ENCODE measurements at regions not wholly inside any gene's neighbourhood (a gene's known extent, or its start where the extent isn't known, plus 50 kb on each side); places are given as distances from the start of the nearest gene placed in this dataset.
"Not testable (repeated sequence)": the region's sequence is repeated elsewhere in the genome, so short reads cannot be mapped to it uniquely, and the experiment has no call there.

DNA sequence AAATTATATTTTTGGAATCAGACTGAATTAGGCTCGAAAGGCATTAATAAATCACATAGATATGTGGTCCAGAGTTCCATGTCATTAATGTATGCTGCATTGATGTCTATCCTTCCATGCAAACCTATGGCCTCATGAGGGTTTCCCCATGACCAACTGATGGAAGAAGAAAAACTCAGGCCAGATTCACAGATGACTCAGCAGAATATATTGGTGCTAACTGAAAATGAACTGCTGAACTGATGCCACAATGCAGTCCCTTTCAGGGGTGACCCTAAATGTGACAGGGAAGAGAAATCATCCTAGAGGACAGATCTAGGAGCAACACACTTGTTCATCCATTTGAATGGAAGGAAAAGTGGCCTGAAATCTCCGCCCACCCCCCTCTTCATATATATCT lies 110.5 kb upstream of the KCND3 start:
- DNase-seq (ENCODE audit: low spot score), result no peak

DNA sequence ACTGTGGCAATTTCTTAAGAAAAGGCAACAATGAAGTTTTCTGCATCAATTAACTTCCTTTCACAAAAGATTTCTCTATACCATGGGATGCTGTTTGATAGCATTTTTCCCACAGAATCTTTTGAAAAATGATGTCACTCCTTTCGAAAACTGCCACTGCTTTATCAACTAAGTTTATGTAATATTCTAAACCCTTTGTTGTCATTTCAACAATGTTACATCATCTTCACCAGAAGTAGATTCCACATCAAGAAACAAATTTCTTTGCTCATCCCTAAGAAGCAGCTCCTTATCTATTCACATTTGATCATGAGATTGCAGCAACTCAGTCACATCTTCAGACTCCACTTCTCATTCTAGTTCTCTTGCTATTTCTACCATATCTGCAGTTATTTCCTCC lies 116.1 kb upstream of the KCND3 start:
- DNase-seq (ENCODE audit: low spot score), result no peak

DNA sequence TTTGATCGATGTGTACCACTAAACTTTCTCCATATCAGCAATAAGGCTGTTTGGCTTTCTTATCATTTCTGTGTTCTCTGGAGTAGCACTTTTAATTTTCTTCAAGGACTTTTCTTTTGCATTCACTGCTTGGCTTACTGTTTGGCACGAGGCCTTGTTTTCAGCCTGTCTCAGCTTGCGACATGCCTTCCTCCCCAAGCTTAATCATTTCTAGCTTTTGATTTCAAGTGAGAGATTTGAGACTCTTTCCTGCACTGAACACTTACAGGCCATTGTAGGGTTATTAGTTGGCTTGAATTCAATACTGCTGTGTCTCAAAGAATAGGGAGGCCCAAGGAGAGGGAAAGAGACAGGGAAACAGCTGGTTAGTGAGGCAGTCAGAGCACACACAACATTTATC lies 120.6 kb upstream of the KCND3 start:
- no peak for DNase-seq (ENCODE audit: low spot score)

DNA sequence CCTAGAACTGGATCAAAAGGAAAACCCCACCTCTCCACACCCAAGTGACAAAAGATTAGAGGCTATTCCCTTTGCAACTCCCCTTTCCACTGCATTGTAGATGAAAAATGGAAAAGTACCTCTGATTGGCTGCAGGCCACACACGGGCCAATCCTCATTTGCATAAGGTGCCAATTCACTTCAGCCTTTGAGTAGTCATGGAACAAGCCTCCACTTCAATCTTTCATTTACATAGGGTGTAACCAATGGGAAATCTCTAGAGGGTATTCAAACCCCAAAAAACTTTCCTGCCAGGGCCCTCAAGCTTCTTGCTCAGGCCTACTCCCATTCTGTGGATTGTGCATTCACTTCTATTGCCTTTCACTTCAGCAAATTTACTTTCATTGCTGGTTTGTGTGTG lies 122.3 kb upstream of the KCND3 start:
- DNase-seq (ENCODE audit: low spot score), result no peak

DNA sequence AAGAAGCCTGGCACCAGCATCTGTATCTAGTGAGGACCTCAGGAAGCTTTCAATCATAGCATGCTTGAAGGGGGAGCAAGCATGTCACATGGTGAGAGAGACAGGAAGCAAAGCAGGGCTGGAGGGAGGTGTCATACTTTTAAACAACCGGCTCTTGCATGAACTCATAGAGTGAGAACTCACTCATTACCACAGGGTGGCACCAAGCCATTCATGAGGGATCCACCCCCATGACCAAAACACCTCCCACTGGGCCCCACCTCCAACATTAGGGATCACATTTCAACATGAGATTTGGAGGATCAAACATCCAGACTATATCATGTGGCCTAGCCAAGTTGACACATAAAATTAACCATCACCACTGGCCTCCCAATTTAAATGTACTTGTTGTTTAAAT lies 125.1 kb upstream of the KCND3 start:
- DNase-seq (ENCODE audit: low spot score), result no peak

DNA sequence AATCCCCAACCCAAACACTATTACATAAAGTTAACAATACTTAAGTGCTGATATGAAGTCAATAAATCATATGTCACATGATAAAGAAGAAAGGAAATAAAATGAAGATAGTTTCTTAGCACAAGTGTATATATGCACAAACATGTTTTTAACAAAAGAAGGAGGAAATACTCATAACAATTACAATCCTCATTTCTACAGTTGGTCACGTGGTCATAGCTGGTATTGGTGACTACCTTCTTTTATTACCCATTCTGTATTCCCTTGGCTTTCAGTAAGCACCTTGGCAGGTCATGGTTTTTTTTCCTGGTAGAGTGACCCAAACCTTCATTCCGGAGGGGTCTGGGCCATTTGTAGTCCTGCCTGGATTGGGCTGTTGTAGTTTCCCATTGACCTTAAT lies 137.1 kb upstream of the KCND3 start:
- no peak for DNase-seq (ENCODE audit: low spot score)

DNA sequence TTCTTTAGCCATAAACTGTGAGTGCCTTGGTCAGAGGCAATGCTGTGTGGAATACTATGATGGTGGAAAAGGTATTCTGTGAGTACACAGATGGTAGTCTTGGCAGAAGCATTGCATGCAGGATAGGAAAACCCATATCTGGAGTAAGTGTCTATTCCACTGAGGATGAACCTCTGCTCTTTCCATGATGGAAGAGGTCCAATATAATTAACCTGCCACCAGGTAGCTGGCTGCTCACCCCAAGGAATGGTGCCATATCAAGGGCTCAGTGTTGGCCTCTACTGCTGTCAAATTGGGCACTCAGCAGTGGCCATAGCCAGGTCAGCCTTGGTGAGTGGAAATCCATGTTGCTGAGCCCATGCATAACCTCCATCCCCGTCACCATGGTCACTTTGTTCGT lies 138.1 kb upstream of the KCND3 start:
- DNase-seq (ENCODE audit: low spot score), result not testable (repeated sequence)

DNA sequence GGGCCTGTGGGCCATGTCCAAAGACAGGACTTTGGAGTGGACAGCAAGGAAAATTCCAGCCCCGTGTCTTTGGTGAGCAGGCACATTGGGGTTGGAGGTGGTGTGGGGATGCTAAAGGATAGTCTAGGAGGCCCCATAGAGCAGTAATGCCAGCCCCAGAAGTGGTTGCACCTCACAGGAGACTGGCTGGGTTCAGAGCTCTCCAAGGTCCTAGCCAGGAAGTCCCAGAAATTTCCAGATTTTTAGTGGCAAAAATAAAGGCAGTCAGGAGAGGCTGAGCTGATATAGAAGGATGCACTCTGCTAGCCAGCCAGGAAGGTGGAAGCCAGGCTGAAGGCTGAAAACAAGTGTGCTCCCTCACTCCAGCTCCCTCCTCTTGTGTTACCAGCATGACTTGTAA lies 144.0 kb upstream of the KCND3 start:
- no peak for DNase-seq (ENCODE audit: low spot score)

DNA sequence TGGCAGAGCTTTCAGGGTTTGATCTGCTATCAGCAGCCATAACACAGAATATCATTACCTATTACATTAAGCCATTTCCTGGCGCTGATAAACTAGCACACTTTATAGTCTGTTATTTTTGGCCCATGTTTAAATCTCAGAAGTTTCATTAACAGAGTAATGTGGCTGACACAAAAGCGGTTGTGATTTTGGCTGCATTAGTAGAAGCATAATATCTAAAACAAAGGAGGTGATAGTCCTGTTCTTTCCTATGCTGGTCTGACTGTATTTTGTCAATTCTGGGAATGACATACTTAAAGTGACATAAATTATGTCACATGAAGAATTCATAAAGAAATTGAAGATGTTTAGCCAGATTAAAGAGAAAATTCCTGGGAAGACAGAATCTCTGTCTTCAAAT lies 151.3 kb upstream of the KCND3 start:
- no peak for DNase-seq (ENCODE audit: low spot score)

DNA sequence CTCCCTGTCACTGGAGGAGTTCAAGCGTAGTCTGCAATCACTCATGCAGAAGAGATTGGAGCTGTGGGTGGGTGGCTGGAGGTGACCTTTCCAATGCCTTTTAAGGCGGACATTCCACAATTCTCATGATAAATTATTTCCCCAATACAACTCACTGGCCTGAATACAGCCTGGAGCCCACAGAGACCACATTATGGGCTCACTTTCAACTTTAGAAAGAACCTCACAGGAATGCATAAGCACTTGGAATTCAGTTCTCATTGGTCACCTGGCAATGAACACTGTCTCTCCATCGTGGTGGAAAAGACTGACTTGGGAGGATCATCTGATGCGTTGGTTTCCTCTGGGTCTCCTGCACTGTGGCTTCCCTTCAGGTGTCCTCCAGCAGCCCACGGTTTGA lies 151.8 kb upstream of the KCND3 start:
- DNase-seq (ENCODE audit: low spot score), result no peak

DNA sequence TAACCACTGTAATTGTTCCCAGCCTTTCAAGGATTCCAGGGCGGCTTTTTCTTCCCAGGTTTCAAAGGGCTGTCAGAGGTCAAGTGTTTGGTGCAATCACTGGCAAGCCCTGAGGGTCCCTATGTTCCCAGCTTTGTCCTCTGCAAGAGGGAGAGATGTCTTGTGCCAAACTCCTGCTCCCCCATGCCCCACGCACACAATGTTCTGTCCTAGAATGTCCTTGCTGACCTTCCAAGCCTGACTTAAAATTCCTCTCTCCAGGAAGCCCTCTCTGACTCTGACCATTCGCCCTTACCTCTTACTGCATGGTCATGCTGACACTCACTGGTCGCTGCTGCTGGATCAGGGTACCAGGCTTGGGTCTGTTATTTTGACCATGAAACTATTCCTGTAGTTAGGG lies 152.5 kb upstream of the KCND3 start:
- DNase-seq (ENCODE audit: low spot score), result no peak

DNA sequence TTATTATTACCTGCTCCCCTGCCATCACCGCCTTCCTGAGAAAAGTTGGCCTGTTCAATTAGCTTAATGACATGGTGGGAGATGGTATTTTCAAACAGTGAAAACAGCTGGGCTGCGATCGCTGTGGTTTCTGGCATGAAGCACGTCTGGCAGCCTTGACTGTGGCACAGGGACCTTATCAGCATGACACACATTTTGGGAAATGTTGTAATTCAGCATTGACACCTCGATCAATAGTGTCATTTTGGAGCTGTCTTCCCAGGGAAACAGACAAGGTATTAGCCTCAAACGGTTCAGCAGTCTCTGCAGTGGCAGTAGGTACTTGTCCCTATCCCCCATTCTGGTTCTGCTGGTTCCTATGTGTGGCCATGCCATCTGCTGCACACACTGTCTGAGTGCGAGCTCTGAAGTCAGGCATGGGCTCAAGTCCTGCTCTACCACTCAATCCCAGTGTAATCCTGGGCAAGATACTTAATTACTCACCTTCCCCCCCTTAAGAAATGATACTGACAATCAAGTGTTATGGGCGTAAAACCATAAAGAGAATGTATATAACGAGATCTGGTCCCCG lies 154.5 kb upstream of the KCND3 start:
- no peak for DNase-seq (ENCODE audit: low spot score)

DNA sequence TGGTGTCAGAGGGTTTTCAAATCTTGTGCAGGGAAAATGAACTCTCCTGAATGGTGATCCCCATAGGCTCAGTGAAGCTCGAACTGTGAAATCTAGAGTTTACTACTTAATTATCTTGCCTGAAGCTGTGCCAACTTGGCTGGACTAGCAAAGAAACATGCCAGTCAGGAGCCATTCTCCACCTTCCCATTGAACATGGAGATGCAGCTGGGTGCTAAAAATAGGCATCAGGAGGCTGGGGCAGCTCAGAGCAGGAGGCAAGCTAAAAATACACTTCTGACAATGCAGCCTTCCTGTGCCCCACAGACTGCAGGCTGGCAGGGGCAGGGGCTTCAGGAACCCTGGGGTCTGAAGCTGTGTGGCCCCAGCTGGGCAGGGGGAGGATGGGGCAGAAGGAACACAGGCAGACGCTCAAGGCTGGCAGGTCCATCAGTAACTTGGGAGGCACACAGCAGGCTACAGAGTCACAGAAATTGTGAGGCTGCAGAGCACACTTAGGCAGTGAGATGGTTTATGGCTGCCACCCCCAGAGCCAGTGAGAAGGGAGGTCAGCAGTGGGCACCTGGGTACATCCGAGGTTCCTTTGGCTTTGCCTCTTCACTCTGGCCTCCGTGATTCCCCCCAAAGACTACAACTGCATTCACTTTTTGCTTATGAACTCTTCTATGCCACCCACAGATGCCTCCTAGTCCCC lies 155.4 kb upstream of the KCND3 start:
- DNase-seq (ENCODE audit: low spot score), result no peak

DNA sequence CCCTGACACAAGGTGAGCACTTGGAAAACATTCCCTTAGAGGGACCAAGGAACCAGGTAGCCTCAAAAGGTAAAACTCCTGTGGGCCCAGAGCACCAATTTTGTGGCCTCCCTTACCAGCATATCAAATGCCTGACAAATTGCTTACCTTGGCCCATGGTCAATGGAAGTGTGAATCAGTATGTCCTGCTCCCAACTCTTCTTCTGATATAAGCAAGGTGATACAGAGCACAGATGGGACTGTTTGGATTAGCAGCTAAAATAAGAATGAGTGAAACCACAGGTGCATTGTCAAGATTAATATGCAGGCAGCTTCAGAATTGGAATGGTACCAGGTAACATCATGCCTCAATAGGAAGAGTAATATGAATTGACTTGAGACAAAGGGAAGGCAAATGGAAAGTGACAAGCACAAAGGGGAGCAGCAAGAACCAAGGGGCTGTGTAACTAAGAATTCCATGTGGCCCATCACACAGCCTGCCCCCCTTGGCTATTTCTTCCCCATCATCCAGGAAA lies 156.8 kb upstream of the KCND3 start:
- no peak for DNase-seq (ENCODE audit: low spot score)

DNA sequence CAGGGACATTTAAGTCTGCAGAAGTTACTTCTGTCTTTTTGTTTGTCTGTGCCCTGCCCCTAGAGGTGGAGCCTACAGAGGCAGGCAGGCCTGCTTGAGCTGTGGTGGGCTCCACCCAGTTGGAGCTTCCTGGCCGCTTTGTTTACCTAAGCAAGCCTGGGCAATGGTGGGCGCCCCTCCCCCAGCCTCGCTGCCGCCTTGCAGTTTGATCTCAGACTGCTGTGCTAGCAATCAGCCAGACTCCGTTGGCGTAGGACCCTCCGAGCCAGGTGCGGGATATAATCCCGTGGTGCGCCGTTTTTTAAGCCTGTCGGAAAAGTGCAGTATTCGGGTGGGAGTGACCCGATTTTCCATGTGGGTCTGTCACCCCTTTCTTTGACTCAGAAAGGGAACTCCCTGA lies 170.7 kb upstream of the KCND3 start:
- DNase-seq (ENCODE audit: low spot score), result not testable (repeated sequence)

DNA sequence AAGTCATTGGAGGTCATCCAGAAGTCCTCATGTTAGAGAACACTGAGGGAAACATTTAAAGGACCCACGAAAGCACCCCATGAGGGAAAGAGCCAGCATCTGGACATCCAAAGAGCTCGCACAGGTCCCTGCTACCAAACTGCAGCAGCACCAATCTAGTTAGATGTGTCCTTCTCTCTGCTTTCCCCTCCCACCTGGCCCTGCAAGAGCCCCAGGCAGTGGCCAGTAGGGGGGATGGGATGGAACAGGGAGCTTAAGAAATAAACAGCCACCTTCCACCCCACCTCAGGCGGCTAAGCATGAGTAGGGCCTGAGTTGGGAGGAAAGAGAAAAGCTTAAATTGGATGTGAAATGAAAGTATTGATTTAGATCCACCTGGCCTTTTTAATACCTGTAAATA lies 175.9 kb upstream of the KCND3 start:
- DNase-seq (ENCODE audit: low spot score), result no peak

DNA sequence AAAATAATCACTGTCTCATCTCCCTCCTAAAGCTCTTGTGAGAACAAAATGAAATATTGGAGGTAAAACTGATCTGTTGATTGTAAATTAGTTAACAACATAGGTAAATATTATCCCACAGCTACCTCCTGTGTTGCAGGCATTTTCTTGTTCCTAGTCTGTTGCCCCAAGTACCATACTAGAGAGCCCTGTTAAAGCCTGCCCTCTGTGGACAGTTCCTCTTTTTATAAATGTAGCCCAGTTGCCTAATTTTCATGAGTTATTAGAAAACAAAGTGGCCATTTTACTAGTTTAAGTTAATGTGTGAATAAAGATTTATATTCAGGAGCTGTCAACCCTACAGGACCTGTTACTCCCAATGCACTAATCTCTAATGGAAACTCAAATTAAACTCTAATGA lies 180.0 kb upstream of the KCND3 start:
- DNase-seq (ENCODE audit: low spot score), result no peak

DNA sequence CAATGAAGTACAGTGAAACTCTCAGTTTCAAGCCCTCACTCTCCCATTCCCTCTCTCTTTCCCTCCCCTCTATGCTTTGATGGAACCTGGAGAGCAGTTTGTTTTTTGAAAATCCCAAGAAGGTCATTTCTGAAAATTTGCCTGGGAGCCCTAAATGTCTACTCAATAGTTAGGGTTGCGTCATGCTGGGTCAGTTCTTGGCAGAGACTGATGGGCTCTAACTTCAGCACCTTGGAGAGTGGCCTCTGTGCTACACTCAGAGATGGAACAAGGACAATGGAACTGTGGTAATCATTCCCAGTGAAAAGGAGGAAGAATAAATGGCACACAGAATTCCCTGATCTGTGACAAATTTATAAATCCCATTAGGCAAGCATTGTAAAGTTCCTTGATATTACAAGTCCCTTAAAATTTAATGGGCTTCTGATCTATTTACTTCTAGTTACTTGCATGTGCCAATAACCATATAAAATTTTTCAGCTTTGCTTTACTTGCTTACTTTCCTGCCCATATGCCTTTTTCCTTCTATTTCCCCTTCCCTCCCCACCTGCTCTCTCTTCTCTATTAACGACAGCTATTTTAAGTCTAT lies 182.9 kb upstream of the KCND3 start:
- no peak for DNase-seq (ENCODE audit: low spot score)

DNA sequence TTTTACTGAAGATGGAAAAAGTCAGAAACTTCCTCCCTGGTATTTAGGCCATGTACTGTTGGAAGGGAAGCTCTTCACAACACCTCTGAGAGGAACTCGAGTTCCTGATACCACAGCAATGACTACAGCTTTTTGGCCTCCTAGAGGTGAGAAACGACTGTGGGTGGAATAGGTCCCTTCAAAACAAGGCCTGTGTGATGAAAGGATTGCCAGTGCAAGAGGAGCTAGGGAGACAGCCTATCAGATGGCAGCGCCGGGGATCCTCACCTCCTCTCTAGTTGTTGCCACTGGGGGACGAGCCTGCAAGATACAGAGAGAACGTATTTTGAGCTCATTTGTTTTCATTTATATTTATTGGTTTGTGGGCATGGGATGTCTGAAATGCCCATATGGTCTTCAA lies 187.8 kb upstream of the KCND3 start:
- DNase-seq (ENCODE audit: low spot score), result no peak

DNA sequence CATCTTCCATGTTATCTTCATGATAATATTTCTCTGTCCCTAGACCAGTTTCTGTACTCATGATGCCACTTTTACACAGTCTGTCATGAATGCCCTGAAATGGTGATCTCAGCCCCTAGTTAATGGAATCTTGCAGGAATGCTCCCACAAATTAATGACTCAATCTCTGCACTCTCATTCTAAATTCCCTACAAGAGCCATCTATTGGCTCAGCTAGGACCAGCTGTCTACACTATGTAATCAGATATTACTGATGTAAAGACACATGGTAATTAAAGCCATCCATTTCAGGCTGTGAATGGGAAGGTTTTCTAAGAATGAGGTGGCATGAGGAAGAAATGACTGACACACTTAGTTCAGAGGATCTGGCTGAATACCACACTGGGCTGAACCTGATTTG lies 199.1 kb upstream of the KCND3 start:
- no peak for DNase-seq (ENCODE audit: low spot score)

DNA sequence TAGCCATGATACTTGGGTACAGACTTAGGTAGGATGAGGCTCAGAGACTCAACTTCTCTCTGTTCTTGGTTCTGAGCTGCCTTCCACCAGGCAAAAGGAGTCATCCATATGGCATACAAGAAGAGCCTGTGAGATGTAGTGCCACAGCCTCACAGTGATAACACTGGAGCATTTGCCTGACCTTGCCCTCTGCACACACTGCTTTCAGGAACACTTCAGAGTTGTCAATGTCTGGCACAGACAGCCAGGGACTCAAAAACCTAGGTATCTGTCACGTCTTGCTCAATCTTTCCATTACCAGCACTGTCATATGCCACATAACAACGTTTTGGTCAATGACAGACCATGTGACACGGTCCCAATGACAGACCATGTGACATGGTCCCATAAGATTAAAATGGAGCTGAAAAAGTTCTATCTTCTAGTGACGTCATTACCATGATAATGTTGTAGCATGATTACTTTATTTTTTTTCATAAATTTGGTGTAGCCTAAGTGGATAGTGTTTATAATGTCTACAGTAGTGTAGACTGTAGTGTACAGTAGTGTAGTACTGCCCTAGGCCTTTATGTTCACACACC lies 199.9 kb upstream of the CTTNBP2NL start:
- DNase-seq (ENCODE audit: low spot score), result no peak

DNA sequence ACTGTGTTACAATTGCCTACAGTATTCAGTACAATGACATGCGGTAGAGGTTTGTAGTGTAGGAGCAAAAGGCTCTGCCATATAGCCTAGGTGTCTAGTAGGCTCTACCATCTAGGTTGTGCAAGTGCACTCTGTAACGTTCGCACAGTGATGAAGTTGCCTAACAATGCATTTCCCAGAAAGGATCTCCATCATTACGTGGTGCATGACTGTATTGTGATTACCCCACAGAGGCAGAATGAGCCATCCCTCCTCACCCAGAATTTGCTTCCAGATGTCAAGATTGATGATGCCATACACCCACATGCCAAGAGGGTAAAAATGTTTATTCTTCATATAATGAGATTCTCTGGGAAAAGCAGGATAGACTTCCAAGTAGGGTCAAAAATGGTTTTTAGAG lies 199.3 kb upstream of the CTTNBP2NL start:
- DNase-seq (ENCODE audit: low spot score), result no peak

DNA sequence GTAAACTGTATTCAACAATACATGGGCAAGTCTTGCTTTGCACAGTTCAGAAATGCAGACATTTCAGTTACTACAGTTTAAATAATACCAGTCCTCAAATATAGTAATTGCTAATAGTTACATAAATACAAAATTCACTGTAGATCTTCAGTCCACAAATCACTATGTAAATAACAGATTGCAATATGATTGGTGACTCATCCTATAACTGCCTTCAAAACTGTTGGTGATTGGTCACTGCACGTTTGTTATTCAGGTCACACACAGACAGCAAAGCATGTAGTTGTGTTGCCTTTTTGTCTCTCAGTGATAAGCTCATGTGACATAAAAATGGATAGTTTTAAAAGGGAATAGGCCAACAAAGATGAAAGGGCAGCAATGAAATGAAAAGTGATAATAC lies 186.5 kb upstream of the CTTNBP2NL start:
- DNase-seq (ENCODE audit: low spot score), result no peak

Measured in H4 (cell line).